Nephron progenitor cell (in vitro differentiated cells): ENCODE measurements at regions not wholly inside any gene's neighbourhood (a gene's known extent, or its start where the extent isn't known, plus 50 kb on each side); places are given as distances from the start of the nearest gene placed in this dataset.

Experiments used
- DNase-seq: peaks from one replicate; pipeline ENCODE4 v3.0.0; 2021
- H3K27ac Mint-ChIP-seq: 2 replicates; pipeline ENCODE4 v1.8.0; 2021; ENCODE audit warnings: mild to moderate bottlenecking, moderate library complexity, mixed read lengths
- H3K27me3 Mint-ChIP-seq: 2 replicates; pipeline ENCODE4 v1.8.0; 2021; ENCODE audit warnings: mild to moderate bottlenecking, low read depth, mixed read lengths; ENCODE audit not compliant: poor library complexity
- H3K36me3 Mint-ChIP-seq: 2 replicates; pipeline ENCODE4 v1.8.0; 2021; ENCODE audit warnings: low read depth, mixed read lengths
- H3K4me1 Mint-ChIP-seq: 2 replicates; pipeline ENCODE4 v1.8.0; 2021; ENCODE audit warnings: mixed read lengths
- H3K4me3 Mint-ChIP-seq: 2 replicates; pipeline ENCODE4 v1.8.0; 2021; ENCODE audit warnings: mild to moderate bottlenecking, moderate library complexity, mixed read lengths
- H3K9me3 Mint-ChIP-seq: 2 replicates; pipeline ENCODE4 v1.8.0; 2021; ENCODE audit warnings: mild to moderate bottlenecking, moderate library complexity, mixed read lengths
- CTCF ChIP-seq: fragments of 200-600 bp; sonication (generic); IDR thresholded peaks from 2 replicates; pipeline ENCODE4 v1.5.0; 2021; ENCODE audit warnings: antibody characterized with exemption

- H3K4me3 Mint-ChIP-seq = no peak overlapping the region
- H3K27ac Mint-ChIP-seq = no peak overlapping the region
- no peak for TF ChIP-seq CTCF
- H3K9me3 Mint-ChIP-seq = peaks cover 13% of the 10 kb centered on the region
- DNase-seq = no peak
- H3K4me1 Mint-ChIP-seq = peaks cover 5% of the 10 kb centered on the region
- peaks cover 8% of the 10 kb centered on the region for H3K27me3 Mint-ChIP-seq
- peaks cover 9% of the 10 kb centered on the region for H3K36me3 Mint-ChIP-seq
Measured at GRCh38 chr3:27824312-27825200, 102.4 kb upstream of the EOMES start.

GRCh38 chr3:27826448-27826847, 104.3 kb upstream of the EOMES start:
- H3K36me3 Mint-ChIP-seq = peaks cover 19% of the 10 kb centered on the region
- DNase-seq = no peak
- no peak overlapping the region for H3K27ac Mint-ChIP-seq
- H3K9me3 Mint-ChIP-seq = peaks cover 13% of the 10 kb centered on the region
- no peak for TF ChIP-seq CTCF
- peaks cover 8% of the 10 kb centered on the region for H3K27me3 Mint-ChIP-seq
- no peak overlapping the region for H3K4me3 Mint-ChIP-seq
- H3K4me1 Mint-ChIP-seq = peaks cover 5% of the 10 kb centered on the region

GRCh38 chr3:27827041-27827440, 104.9 kb upstream of the EOMES start:
- Mint-ChIP-seq H3K4me3 (no peak overlapping the region), H3K9me3 (peaks cover 9% of the 10 kb centered on the region), H3K27ac (no peak overlapping the region), H3K4me1 (peaks cover 5% of the 10 kb centered on the region), H3K36me3 (peaks cover 25% of the 10 kb centered on the region), H3K27me3 (peaks cover 8% of the 10 kb centered on the region)
- DNase-seq = no peak
- no peak for TF ChIP-seq CTCF

- no peaks in the 10 kb centered on the region for H3K27me3 Mint-ChIP-seq
- no peak overlapping the region for H3K27ac Mint-ChIP-seq
- peaks cover 3% of the 10 kb centered on the region for H3K9me3 Mint-ChIP-seq
- H3K4me1 Mint-ChIP-seq = no peaks in the 10 kb centered on the region
- no peak for DNase-seq
- peaks cover 8% of the 10 kb centered on the region for H3K36me3 Mint-ChIP-seq
- no peak for TF ChIP-seq CTCF
- H3K4me3 Mint-ChIP-seq = no peak overlapping the region
Measured at GRCh38 chr3:27840807-27841594, 118.9 kb upstream of the EOMES start.

GRCh38 chr3:27844052-27844675, 122.0 kb upstream of the EOMES start:
- no peak overlapping the region for H3K4me3 Mint-ChIP-seq
- peaks cover 5% of the 10 kb centered on the region for H3K36me3 Mint-ChIP-seq
- H3K27me3 Mint-ChIP-seq = no peaks in the 10 kb centered on the region
- no peak for TF ChIP-seq CTCF
- no peak overlapping the region for H3K27ac Mint-ChIP-seq
- DNase-seq = no peak
- H3K9me3 Mint-ChIP-seq = no peaks in the 10 kb centered on the region
- no peaks in the 10 kb centered on the region for H3K4me1 Mint-ChIP-seq
